Activated T-helper 1 cell treated with anti-CD3 and anti-CD28 coated beads, Interleukin-12 subunit alpha, Interleukin-12 subunit beta, Interleukin-2, Interleukin-4 antibody, amounts not matched to agents 30 ng/mL and 10 ng/mL and 1 ng/mL, durations not matched to agents 14 hours and 24 hours and 36 hours (primary cell): ENCODE measurements at regions not wholly inside any gene's neighbourhood (a gene's known extent, or its start where the extent isn't known, plus 50 kb on each side); places are given as distances from the start of the nearest gene placed in this dataset.
"Not testable (repeated sequence)": the region's sequence is repeated elsewhere in the genome, so short reads cannot be mapped to it uniquely, and the experiment has no call there.

Source experiments
- DNase-seq: peaks from one replicate; pipeline ENCODE4 v3.0.0; 2021; ENCODE audit warnings: low spot score
- H3K27ac Mint-ChIP-seq: one replicate; pipeline ENCODE4 v1.8.0; 2021; ENCODE audit warnings: mild to moderate bottlenecking, mixed read lengths
- H3K27me3 Mint-ChIP-seq: one replicate; pipeline ENCODE4 v1.8.0; 2022; ENCODE audit warnings: mild to moderate bottlenecking, moderate library complexity, mixed read lengths; ENCODE audit not compliant: insufficient read depth
- H3K36me3 Mint-ChIP-seq: one replicate; pipeline ENCODE4 v1.8.0; 2021; ENCODE audit warnings: low read depth, mixed read lengths
- H3K4me1 Mint-ChIP-seq: one replicate; pipeline ENCODE4 v1.8.0; 2021; ENCODE audit warnings: low read depth, mixed read lengths
- H3K4me3 Mint-ChIP-seq: one replicate; pipeline ENCODE4 v1.8.0; 2021; ENCODE audit warnings: mild to moderate bottlenecking, moderate library complexity, mixed read lengths
- H3K9me3 Mint-ChIP-seq: one replicate; pipeline ENCODE4 v1.8.0; 2021; ENCODE audit warnings: mixed read lengths
- intact Hi-C: fragments of 100-400 bp; cut with micrococcal nuclease; formaldehyde crosslinking; loops from one replicate; pipeline ENCODE4 v1.15.1; 2024

DNA sequence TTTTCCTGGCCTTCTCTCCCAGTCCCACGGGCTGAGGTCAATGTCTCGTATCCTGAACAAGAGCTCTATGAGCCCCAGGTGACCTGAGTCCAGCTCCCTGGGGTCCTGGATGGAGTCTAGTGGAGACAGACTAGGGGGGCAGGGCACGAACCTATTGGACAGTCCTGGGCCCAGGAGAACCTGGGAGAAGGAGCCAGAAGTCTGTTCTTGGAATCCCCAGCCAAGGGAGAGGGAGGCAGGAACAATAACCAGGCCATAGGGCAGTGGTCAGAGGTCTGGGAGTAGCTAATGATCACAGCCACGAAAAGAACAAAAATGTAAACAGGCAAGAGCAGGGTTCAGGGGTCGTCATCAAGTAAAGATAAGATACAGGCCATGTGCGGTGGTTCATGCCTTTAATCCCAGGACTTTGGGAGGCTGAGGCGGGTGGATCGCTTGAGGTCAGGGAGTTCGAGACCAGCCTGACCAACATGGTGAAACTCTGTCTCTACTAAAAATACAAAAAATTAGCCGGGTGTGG lies 60.8 kb downstream of the COPRS start:
- no peak overlapping the region for H3K27ac Mint-ChIP-seq
- H3K9me3 Mint-ChIP-seq = no peaks in the 10 kb centered on the region
- intact Hi-C loops = no loop called here
- no peak overlapping the region for H3K4me3 Mint-ChIP-seq
- no peaks in the 10 kb centered on the region for H3K36me3 Mint-ChIP-seq
- no peak for DNase-seq
- no peaks in the 10 kb centered on the region for H3K4me1 Mint-ChIP-seq
- H3K27me3 Mint-ChIP-seq = peaks cover 4% of the 10 kb centered on the region

DNA sequence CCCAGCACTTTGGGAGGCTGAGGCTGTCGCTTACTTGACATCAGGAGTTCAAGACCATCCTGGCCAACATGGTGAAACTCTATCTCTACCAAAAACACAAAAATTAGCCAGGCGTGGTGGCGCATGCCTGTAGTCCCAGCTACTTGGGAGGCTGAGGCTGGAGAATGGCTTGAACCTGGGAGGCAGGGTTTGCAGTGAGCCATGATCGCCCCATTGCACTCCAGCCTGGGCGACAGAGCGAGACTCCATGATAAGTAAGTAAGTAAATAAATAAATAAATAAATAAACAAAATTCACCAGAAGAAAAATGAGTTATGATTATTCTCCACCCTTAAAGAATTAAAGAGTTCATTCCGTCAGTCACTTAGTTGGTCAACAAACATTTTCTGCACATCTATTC lies 63.1 kb downstream of the COPRS start:
- H3K4me1 Mint-ChIP-seq, DNase-seq, intact Hi-C loops, H3K4me3 Mint-ChIP-seq, H3K27me3 Mint-ChIP-seq, H3K27ac Mint-ChIP-seq, H3K36me3 Mint-ChIP-seq, H3K9me3 Mint-ChIP-seq: not testable (repeated sequence)

GRCh38 chr17:31794111-31794510 lies 64.9 kb downstream of the COPRS start:
- H3K27ac Mint-ChIP-seq = no peak overlapping the region
- intact Hi-C loops = no loop called here
- H3K27me3 Mint-ChIP-seq = no peaks in the 10 kb centered on the region
- H3K36me3 Mint-ChIP-seq = no peaks in the 10 kb centered on the region
- H3K9me3 Mint-ChIP-seq = no peaks in the 10 kb centered on the region
- no peaks in the 10 kb centered on the region for H3K4me1 Mint-ChIP-seq
- DNase-seq = no peak
- H3K4me3 Mint-ChIP-seq = no peak overlapping the region

- H3K9me3 Mint-ChIP-seq, H3K4me1 Mint-ChIP-seq, H3K27ac Mint-ChIP-seq, H3K4me3 Mint-ChIP-seq, intact Hi-C loops, H3K36me3 Mint-ChIP-seq, H3K27me3 Mint-ChIP-seq, DNase-seq: not testable (repeated sequence)
These were observed 65.4 kb downstream of the COPRS start for GRCh38 chr17:31793634-31794033.

GRCh38 chr17:31792007-31792585 lies 66.9 kb downstream of the COPRS start:
- no peak for DNase-seq
- intact Hi-C loops = no loop called here
- Mint-ChIP-seq H3K4me1 (no peaks in the 10 kb centered on the region), H3K27me3 (no peaks in the 10 kb centered on the region), H3K36me3 (no peaks in the 10 kb centered on the region), H3K9me3 (no peaks in the 10 kb centered on the region), H3K4me3 (no peak overlapping the region), H3K27ac (no peak overlapping the region)

- no peak overlapping the region for H3K27ac Mint-ChIP-seq
- no peaks in the 10 kb centered on the region for H3K27me3 Mint-ChIP-seq
- intact Hi-C loops = no loop called here
- no peak for DNase-seq
- no peaks in the 10 kb centered on the region for H3K4me1 Mint-ChIP-seq
- no peak overlapping the region for H3K4me3 Mint-ChIP-seq
- H3K9me3 Mint-ChIP-seq = no peaks in the 10 kb centered on the region
- H3K36me3 Mint-ChIP-seq = no peaks in the 10 kb centered on the region
These were observed 69.1 kb downstream of the COPRS start for GRCh38 chr17:31789707-31790505.

- Mint-ChIP-seq H3K27ac (no peak overlapping the region), H3K36me3 (no peaks in the 10 kb centered on the region), H3K4me3 (no peak overlapping the region), H3K9me3 (no peaks in the 10 kb centered on the region), H3K27me3 (no peaks in the 10 kb centered on the region), H3K4me1 (no peaks in the 10 kb centered on the region)
- intact Hi-C loops = no loop called here
- no peak for DNase-seq
These were observed 70.1 kb downstream of the COPRS start for GRCh38 chr17:31788956-31789355.

- intact Hi-C loops = no loop called here
- no peak overlapping the region for H3K27ac Mint-ChIP-seq
These were observed 70.5 kb downstream of the COPRS start for GRCh38 chr17:31788571-31788946.

GRCh38 chr17:31787857-31788570 lies 71.0 kb downstream of the COPRS start:
- DNase-seq = no peak
- H3K27ac Mint-ChIP-seq = no peak overlapping the region
- no peaks in the 10 kb centered on the region for H3K9me3 Mint-ChIP-seq
- no peak overlapping the region for H3K4me3 Mint-ChIP-seq
- intact Hi-C loops = no loop called here
- H3K27me3 Mint-ChIP-seq = peaks cover 6% of the 10 kb centered on the region
- H3K4me1 Mint-ChIP-seq = no peaks in the 10 kb centered on the region
- no peaks in the 10 kb centered on the region for H3K36me3 Mint-ChIP-seq

More at GRCh38 chr17:31788571-31788946, 70.5 kb downstream of the COPRS start:
- no peak for DNase-seq
- peaks cover under 1% of the 10 kb centered on the region for H3K27me3 Mint-ChIP-seq
- no peaks in the 10 kb centered on the region for H3K36me3 Mint-ChIP-seq
- H3K4me1 Mint-ChIP-seq = no peaks in the 10 kb centered on the region
- H3K4me3 Mint-ChIP-seq = no peak overlapping the region
- no peaks in the 10 kb centered on the region for H3K9me3 Mint-ChIP-seq

GRCh38 chr17:31786796-31787481 lies 72.1 kb downstream of the COPRS start:
- H3K36me3 Mint-ChIP-seq = no peaks in the 10 kb centered on the region
- peaks cover 6% of the 10 kb centered on the region for H3K27me3 Mint-ChIP-seq
- H3K9me3 Mint-ChIP-seq = no peaks in the 10 kb centered on the region
- no peak overlapping the region for H3K27ac Mint-ChIP-seq
- DNase-seq = no peak
- H3K4me3 Mint-ChIP-seq = no peak overlapping the region
- intact Hi-C loops = no loop called here
- H3K4me1 Mint-ChIP-seq = no peaks in the 10 kb centered on the region

GRCh38 chr17:31780483-31780882 lies 78.6 kb downstream of the COPRS start:
- no peak overlapping the region for H3K4me3 Mint-ChIP-seq
- intact Hi-C loops = no loop called here

DNA sequence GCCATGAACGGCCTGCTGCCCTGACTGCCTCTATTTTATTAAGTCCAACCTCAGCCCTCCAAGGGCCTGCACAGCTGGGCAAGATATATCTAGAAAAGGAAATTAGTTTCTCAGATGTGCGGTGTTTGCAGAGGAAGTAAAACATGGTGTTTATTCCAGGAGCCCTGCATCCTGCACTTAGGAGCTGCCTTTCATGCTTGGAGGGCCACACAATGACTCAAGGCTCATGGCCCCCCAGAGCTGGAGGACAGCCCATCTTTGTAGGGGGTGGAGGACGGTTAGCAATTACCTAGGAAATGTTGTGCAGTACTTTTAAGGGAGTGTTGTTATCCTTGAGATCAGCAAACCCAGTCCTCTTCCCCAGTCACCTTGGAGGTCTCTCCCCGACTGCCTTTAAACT lies 80.5 kb downstream of the COPRS start:
- Mint-ChIP-seq H3K36me3 (no peaks in the 10 kb centered on the region), H3K9me3 (no peaks in the 10 kb centered on the region), H3K27me3 (peaks cover 14% of the 10 kb centered on the region), H3K4me1 (no peaks in the 10 kb centered on the region), H3K27ac (no peak overlapping the region), H3K4me3 (no peak overlapping the region)
- intact Hi-C loops = no loop called here
- DNase-seq = no peak

More at GRCh38 chr17:31780483-31780882, 78.6 kb downstream of the COPRS start:
- no peaks in the 10 kb centered on the region for H3K9me3 Mint-ChIP-seq
- H3K27me3 Mint-ChIP-seq = peaks cover 16% of the 10 kb centered on the region
- H3K36me3 Mint-ChIP-seq = no peaks in the 10 kb centered on the region
- no peaks in the 10 kb centered on the region for H3K4me1 Mint-ChIP-seq
- no peak for DNase-seq
- H3K27ac Mint-ChIP-seq = no peak overlapping the region

DNA sequence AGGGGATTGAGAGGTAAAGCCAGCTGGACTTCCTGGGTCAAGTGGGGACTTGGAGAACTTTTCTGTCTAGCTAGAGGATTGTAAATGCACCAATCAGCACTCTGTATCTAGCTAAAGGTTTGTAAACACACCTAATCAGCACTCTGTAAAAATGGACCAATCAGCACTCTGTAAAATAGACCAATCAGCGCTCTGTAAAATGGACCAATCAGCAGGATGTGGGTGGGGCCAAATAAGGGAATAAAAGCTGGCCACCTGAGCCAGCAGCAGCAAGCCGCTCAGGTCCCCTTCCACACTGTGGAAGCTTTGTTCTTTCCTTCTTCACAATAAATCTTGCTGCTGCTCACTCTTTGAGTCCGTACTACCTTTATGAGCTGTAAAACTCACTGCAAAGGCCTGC lies 87.7 kb downstream of the COPRS start:
- H3K4me1 Mint-ChIP-seq, H3K9me3 Mint-ChIP-seq, H3K36me3 Mint-ChIP-seq, H3K27me3 Mint-ChIP-seq, intact Hi-C loops, H3K27ac Mint-ChIP-seq, DNase-seq, H3K4me3 Mint-ChIP-seq: not testable (repeated sequence)
